ENCODE measurements at regions not wholly inside any gene's neighbourhood (a gene's known extent, or its start where the extent isn't known, plus 50 kb on each side); places are given as distances from the start of the nearest gene placed in this dataset.

DNA sequence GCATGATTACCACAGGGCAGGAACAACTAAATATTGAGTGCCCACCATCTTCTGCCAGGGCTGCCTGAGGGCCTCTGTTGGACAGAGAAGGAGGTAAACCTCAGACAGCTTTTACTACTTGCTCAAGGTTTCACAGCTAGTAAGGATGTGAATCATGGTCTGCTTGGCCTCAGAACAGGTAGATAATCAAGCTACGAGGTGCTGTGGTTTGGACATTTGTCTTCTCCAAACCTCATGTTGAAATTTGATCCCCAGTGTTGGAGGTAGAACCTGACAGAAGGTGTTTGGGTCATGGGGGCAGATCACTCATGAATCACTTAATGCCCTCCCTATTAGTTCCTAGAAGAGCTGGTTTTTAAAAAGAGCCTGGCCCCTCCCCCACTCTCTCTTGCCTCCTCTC lies 541.2 kb upstream of the TRPC7 start:
- TF ChIP-seq, protein P1, sequence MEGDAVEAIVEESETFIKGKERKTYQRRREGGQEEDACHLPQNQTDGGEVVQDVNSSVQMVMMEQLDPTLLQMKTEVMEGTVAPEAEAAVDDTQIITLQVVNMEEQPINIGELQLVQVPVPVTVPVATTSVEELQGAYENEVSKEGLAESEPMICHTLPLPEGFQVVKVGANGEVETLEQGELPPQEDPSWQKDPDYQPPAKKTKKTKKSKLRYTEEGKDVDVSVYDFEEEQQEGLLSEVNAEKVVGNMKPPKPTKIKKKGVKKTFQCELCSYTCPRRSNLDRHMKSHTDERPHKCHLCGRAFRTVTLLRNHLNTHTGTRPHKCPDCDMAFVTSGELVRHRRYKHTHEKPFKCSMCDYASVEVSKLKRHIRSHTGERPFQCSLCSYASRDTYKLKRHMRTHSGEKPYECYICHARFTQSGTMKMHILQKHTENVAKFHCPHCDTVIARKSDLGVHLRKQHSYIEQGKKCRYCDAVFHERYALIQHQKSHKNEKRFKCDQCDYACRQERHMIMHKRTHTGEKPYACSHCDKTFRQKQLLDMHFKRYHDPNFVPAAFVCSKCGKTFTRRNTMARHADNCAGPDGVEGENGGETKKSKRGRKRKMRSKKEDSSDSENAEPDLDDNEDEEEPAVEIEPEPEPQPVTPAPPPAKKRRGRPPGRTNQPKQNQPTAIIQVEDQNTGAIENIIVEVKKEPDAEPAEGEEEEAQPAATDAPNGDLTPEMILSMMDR (IDR thresholded peaks at IDR 0.05), result no peak
- no peak for TF ChIP-seq EZH2 (IDR thresholded peaks at IDR 0.05; ENCODE audit: borderline replicate concordance, insufficient read depth, low read depth, low read length, poor library complexity, severe bottlenecking)
